Esophagus muscularis mucosa (tissue), 4 donors: ENCODE measurements at regions not wholly inside any gene's neighbourhood (a gene's known extent, or its start where the extent isn't known, plus 50 kb on each side); places are given as distances from the start of the nearest gene placed in this dataset.

Experiments used
- CTCF ChIP-seq, 3 experiments: fragments of 200-600 bp in 2 of 3; fragments of 450-650 bp in 1 of 3; sonication (generic) in 2 of 3; IDR thresholded peaks; one replicate each; pipeline ENCODE4 v1.5.1; 2017 to 2019; ENCODE audit warnings: antibody characterized with exemption in 3 of 3, mild to moderate bottlenecking in 2 of 3, moderate library complexity in 1 of 3
- EP300 ChIP-seq: sonication (generic); formaldehyde crosslinking; IDR thresholded peaks from one replicate; pipeline ENCODE4 v1.6.1; 2017; ENCODE audit warnings: antibody characterized with exemption
- POLR2A ChIP-seq: fragments of 450-650 bp; IDR thresholded peaks from one replicate; pipeline ENCODE4 v1.6.1; 2017; ENCODE audit warnings: antibody characterized with exemption, moderate library complexity, mild to moderate bottlenecking, low read depth
- POLR2AphosphoS5 ChIP-seq, 2 donors: sonication (generic); formaldehyde crosslinking; IDR thresholded peaks; one replicate each; pipeline ENCODE4 v1.6.1; 2017; ENCODE audit warnings: antibody characterized with exemption in 2 of 2

GRCh38 chr9:134521817-134522501, 119.6 kb upstream of the COL5A1 start:
- TF ChIP-seq CTCF (IDR thresholded peaks at IDR 0.05) (no peak), EP300 (no peak), POLR2A (no peak), POLR2AphosphoS5 (IDR thresholded peaks at IDR 0.05) (no peak)
